HG02798 (cell line): ENCODE measurements at regions not wholly inside any gene's neighbourhood (a gene's known extent, or its start where the extent isn't known, plus 50 kb on each side); places are given as distances from the start of the nearest gene placed in this dataset.
"Not testable (repeated sequence)": the region's sequence is repeated elsewhere in the genome, so short reads cannot be mapped to it uniquely, and the experiment has no call there.

Experiments used
- ATAC-seq: cut with Tn5 transposase; IDR thresholded peaks from one replicate; pipeline ENCODE4 v1.9.1; 2021; ENCODE audit warnings: mild to moderate bottlenecking; ENCODE audit not compliant: unreplicated experiment, poor library complexity

- ATAC-seq, result no peak
These were observed 252.6 kb upstream of the MAD2L1 start for GRCh38 chr4:120319046-120319767.

- no peak for ATAC-seq
These were observed 251.7 kb upstream of the MAD2L1 start for GRCh38 chr4:120318196-120318846.

DNA sequence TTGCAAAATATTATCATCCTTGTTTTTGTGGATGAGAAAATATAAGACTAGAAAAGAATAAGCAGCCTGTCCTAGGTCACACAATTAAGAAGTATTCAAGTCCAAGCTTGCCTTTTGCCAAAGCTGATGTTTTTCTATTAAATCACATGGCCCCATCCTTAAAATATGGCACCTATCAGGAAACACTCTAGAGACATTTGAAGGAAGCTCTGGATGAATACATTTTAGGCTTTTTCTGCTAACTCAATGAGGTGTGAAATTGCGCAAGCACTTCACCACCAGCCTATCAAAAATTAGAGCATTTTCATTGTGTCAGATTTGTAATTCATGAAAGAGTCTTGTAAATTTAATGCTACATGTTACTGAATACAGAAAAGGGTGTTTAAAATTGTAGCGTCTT lies 251.1 kb upstream of the MAD2L1 start:
- no peak for ATAC-seq

DNA sequence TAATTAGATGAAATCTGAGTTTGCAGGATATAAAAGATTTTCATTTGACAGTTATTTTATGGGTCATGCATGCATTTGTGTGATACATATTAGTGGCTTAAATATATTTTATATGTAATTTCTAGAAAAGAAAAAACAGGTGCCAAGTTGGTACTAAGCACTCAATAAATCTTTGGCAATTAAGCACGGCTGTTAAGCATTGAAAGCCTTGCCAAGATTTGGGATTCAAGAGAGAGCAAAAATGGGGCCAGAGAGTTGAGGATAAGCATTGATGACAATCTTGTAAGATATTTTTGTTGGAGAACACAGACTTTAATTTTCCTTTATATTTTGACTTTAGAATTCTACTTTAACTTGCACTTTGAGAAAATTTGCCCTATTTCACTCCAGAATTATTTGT lies 249.8 kb upstream of the MAD2L1 start:
- no peak for ATAC-seq

GRCh38 chr4:120314969-120315368 lies 248.3 kb upstream of the MAD2L1 start:
- no peak for ATAC-seq

DNA sequence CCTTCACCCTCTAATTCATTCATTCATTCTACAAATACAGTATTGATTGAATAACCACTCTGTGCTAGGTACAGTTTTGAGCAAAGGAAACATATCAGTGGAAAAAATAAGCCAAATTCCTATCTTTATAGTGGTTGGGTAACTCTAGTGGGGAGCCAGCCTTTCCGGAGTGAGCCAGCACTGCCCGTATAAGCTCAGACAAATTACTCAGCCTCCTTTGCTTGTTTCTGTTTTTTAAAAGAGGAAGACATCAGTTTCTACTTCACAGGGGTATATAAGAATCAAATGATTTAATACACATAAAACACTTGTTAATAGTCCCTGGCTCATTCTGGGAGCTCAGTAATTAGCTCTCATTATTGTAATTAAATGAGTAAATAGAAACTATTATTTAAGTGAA lies 238.2 kb upstream of the MAD2L1 start:
- no peak for ATAC-seq

DNA sequence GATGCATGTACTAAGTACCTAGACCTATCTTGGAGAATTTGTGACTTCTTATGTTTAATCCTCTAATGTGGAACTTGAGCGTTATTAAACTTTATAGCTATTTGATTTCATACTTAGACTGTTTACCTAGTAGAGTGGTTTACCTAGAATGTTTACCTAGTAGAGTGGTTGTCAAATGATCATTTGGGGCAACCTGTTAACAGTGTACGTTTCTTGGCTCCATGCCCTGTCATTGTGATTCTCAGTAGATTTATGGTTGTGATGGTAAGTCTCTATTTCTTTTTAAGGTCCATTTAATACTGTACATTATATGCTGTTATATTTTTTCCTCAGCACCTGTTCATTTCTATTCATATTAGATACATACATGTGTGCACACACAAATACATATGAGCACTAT lies 233.0 kb upstream of the MAD2L1 start:
- no peak for ATAC-seq

DNA sequence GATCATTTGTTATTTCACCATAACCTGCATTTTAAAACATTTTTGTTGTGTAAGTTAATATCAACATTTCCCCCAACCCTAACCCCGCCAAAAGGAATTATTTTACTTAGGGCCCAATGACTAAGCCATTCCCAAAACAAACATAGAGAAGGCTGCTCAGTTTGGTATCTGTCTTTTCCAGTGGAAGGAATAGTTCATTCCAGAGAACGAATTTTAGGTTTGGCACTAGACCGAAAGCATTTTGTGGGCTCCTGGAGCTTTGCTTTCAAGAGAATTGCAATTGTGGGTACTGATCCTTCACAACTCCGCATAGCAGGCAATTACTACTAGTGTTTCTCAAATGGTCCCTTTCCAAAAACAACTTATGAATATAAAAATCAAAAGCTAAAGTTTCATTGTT lies 226.7 kb upstream of the MAD2L1 start:
- no peak for ATAC-seq

DNA sequence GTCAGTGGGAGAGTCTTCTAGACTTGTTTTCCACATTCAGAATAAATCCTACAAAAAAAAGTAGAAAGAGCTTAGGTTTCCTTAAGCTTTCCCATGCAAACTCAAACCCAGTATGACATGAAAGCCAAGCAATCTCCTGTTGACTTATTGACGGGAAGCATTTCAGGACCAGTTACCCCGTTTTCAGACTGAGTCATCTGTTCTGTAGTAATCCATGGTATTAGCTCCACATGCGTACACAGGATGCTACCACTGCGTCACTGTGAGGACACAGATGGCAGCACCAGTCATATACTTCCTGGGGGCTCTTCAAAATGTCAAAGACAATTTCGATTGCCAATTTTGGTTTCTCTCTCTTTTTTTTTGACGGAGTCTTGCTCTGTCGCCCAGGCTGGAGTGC lies 224.9 kb upstream of the MAD2L1 start:
- no peak for ATAC-seq

DNA sequence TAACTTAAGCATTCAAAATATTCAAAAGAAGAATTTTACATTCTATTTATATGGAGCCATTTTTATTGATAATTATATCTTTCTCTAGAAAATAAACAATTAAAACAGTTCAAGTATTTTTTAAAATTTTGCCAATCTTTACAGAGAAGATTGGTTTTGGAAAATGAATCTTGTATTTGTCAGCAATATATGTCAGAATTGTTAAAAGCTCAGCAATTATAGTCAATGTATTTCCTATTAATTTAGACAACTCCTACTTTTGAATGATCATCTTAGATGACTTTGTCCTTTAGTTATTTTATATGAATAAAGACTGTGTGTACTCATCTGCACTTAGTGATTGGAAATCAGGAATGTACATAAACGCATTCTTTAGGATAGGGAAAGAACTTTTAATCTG lies 223.9 kb upstream of the MAD2L1 start:
- no peak for ATAC-seq

DNA sequence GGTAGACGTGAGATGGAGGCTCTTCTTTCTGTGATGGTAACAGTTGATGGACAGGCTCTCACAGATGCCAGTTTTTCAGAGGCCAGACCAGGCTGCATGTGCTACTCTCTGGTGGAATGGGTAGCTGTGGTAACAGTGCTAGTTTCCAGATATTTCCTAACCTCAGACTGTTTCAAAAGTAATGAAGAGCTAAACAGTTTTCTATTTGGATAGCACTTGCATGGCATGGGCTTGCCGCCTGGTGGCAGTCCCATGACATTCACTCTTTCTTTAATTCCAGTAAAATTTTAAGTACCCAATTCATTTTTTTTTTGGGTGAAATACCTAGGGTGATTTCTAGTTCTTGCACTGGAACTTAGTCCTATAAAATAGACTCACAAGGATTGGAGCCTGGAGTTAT lies 220.2 kb upstream of the MAD2L1 start:
- no peak for ATAC-seq

- no peak for ATAC-seq
These were observed 214.9 kb upstream of the MAD2L1 start for GRCh38 chr4:120281581-120281980.

- no peak for ATAC-seq
These were observed 210.7 kb upstream of the MAD2L1 start for GRCh38 chr4:120277391-120277790.

DNA sequence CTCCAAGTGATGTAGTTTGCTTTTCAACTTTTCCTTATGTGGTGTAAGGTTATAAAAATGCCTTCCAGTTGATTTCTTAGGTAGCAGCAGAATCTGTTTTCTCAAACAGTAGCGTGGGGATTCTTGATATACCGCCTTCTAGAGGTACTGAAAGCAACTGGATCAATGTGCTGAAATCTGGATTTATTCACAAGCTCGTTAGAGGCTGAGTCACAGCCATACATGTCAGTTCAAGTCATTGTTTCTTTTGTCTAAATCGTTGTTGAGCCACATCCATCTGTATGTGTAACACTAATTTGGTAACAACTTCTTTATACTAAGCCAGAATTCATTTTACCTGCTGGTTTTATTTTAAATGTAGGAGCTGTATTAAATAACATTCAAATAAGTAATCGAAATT lies 200.0 kb upstream of the MAD2L1 start:
- ATAC-seq, result no peak

DNA sequence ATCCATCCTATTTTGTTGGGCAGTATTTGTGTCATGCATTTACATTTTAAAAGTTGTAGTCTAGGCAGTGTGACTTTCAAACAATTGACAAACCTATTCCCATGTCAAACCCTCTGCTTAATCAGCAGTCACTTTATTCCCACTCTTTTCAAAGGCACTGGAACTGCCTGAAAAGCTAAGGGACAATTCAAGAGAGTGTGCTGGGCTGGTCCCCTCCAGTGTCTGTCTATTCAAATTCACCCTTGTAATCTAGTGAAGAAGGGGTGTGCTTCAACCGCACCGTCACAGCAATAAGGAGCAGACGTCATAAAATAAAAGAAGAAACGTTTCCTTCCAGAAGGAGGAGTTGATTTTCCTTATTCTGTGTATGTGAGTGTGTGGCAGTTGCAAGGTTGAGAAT lies 197.0 kb upstream of the MAD2L1 start:
- ATAC-seq, result no peak

DNA sequence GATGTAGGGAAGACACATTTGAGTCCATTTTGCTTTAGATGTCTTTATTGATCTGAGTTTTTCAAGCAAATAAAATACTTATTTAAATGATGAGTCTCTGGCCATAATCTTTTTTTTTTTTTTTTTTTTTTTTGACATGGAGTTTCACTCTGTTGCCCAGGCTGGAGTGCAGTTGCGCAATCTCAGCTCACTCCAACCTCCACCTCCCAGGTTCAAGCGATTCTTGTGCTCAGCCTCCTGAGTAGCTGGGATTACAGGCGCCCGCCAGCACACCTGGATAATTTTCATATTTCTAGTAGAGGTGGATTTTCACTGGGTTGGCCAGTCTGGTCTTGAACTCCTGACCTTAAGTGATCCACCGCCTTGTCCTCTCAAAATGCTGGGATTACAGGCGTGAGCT lies 194.5 kb upstream of the MAD2L1 start:
- ATAC-seq, result no peak

GRCh38 chr4:120256112-120256775 lies 189.6 kb upstream of the MAD2L1 start:
- not testable (repeated sequence) for ATAC-seq

GRCh38 chr4:120238277-120238973 lies 171.8 kb upstream of the MAD2L1 start:
- no peak for ATAC-seq

GRCh38 chr4:120236873-120237272 lies 170.2 kb upstream of the MAD2L1 start:
- ATAC-seq, result no peak

GRCh38 chr4:120232050-120232449 lies 165.4 kb upstream of the MAD2L1 start:
- no peak for ATAC-seq

DNA sequence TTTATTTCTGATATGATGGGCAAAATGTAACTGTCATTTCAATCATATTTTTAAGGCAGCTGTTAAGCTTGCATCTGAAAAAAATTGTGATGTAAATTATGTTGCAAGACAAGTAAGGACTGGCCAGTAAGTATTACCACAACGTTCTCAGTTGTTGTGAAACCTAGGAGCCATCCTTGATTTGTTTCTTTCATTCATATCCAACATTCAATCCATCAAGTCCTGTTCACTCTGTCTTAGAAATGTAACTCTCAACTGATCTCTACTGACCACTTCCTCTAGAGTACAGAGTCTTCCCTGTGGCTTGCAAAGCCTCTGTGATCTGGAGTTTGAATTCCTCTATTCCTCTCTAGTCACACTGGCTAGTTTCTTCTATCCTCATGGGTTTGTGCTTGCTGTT lies 161.4 kb upstream of the MAD2L1 start:
- no peak for ATAC-seq
